RWPE2 (cell line): ENCODE measurements at regions not wholly inside any gene's neighbourhood (a gene's known extent, or its start where the extent isn't known, plus 50 kb on each side); places are given as distances from the start of the nearest gene placed in this dataset.

ENCODE experiments used
- ATAC-seq: fragments of 200-7000 bp; cut with Tn5 transposase; 3 replicates; pipeline ENCODE4 v1.9.1; 2021; ENCODE audit warnings: low read depth
- DNase-seq: peaks from one replicate; pipeline ENCODE4 v3.0.0-alpha.2; 2020; ENCODE audit warnings: low spot score
- H3K27ac ChIP-seq: fragments of 450-650 bp; 2 replicates; pipeline ENCODE4 v1.5.1; 2017; ENCODE audit warnings: mild to moderate bottlenecking; ENCODE audit not compliant: poor library complexity, severe bottlenecking
- H3K27me3 ChIP-seq: fragments of 250-450 bp; sonication (Bioruptor Pico); 2 replicates; pipeline ENCODE4 v1.5.1; 2021; ENCODE audit warnings: mild to moderate bottlenecking, moderate library complexity; ENCODE audit not compliant: insufficient read depth, poor library complexity, severe bottlenecking
- H3K36me3 ChIP-seq: fragments of 250-450 bp; sonication (Bioruptor Pico); 2 replicates; pipeline ENCODE4 v1.5.1; 2020; ENCODE audit warnings: low read depth, mild to moderate bottlenecking, moderate library complexity
- H3K4me1 ChIP-seq: fragments of 250-450 bp; sonication (Bioruptor Pico); 2 replicates; pipeline ENCODE4 v1.5.1; 2021; ENCODE audit warnings: mild to moderate bottlenecking, moderate library complexity; ENCODE audit not compliant: insufficient read depth, poor library complexity, severe bottlenecking
- H3K4me3 ChIP-seq: fragments of 250-450 bp; sonication (Bioruptor Pico); 2 replicates; pipeline ENCODE4 v1.5.1; 2021; ENCODE audit warnings: mild to moderate bottlenecking, moderate library complexity; ENCODE audit not compliant: severe bottlenecking
- H3K9me3 ChIP-seq: fragments of 250-450 bp; sonication (Bioruptor Pico); 2 replicates; pipeline ENCODE4 v1.5.1; 2021; ENCODE audit warnings: mild to moderate bottlenecking, moderate library complexity; ENCODE audit not compliant: severe bottlenecking
- TF ChIP-seq, protein P1 (sequence below): fragments of 450-650 bp; IDR thresholded peaks from one replicate; pipeline ENCODE4 v1.5.1; 2017; ENCODE audit warnings: mild to moderate bottlenecking, moderate library complexity; ENCODE audit not compliant: poor library complexity, severe bottlenecking

DNA sequence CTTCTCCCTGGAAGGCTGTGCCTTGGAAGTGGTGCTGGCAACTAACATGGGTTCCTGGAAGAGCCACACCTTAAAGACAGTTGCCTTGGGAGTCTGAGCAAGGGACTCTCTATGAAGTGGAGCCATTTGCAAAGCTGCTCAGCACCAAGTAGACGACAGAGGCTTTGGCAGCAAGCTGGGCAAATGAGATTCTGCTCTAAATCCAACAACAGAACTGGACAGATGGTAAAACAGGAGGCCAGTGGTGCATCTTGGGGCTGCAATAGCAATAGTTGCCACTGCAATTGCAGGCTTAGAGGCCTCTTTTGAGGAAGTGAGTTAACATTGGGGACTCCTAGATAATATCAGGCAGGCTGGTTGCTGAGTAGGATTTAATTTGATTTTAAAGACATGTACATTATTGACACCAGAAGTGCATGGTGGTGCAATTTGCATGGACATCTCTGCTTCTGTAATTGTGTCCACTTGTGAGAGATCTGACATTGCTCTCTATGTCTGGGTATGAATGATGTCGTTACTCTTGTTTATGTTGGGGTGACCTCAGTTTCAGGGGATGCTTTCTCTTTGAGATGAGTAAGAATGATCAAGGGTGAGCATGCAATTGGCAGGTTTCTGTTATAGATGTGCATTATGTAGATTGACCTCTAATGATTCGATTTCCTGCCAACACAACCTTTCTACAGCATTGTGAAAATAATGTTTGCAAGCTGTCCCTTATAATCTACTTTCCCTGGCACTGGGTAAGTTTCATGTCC is 568.3 kb upstream of the MEX3C start:
- TF ChIP-seq, protein P1, sequence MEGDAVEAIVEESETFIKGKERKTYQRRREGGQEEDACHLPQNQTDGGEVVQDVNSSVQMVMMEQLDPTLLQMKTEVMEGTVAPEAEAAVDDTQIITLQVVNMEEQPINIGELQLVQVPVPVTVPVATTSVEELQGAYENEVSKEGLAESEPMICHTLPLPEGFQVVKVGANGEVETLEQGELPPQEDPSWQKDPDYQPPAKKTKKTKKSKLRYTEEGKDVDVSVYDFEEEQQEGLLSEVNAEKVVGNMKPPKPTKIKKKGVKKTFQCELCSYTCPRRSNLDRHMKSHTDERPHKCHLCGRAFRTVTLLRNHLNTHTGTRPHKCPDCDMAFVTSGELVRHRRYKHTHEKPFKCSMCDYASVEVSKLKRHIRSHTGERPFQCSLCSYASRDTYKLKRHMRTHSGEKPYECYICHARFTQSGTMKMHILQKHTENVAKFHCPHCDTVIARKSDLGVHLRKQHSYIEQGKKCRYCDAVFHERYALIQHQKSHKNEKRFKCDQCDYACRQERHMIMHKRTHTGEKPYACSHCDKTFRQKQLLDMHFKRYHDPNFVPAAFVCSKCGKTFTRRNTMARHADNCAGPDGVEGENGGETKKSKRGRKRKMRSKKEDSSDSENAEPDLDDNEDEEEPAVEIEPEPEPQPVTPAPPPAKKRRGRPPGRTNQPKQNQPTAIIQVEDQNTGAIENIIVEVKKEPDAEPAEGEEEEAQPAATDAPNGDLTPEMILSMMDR, result no peak
- H3K27me3 ChIP-seq, result no peaks in the 10 kb centered on the region
- no peak overlapping the region for H3K27ac ChIP-seq
- no peaks in the 10 kb centered on the region for H3K36me3 ChIP-seq
- no peak overlapping the region for H3K4me3 ChIP-seq
- no peaks in the 10 kb centered on the region for H3K9me3 ChIP-seq
- DNase-seq, result no peak
- no peaks in the 10 kb centered on the region for H3K4me1 ChIP-seq
- ATAC-seq, result no peak

DNA sequence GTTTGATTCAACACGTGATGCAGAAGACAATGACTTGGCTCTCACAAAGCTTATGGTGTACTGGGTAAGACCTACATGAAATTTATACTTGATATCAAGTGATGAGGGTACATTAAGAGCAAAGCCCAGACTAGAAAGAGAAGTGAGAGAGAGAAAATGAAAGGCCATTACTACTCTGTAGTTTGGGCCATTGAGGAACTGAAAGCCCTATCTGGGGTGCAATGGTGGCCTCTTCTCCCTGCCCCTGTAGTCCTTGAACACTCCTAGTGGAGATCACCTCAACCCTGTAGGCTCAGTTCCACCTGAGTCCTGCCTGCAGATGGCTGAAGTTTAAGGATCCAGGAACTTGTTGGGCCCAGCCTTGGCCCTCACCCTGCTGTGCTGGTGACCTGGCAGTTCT is 569.8 kb upstream of the MEX3C start:
- DNase-seq (no peak), ATAC-seq (no peak)
- H3K36me3 ChIP-seq, result no peaks in the 10 kb centered on the region
- no peaks in the 10 kb centered on the region for H3K27me3 ChIP-seq
- no peaks in the 10 kb centered on the region for H3K9me3 ChIP-seq
- H3K4me1 ChIP-seq, result no peaks in the 10 kb centered on the region
- no peak overlapping the region for H3K4me3 ChIP-seq
- TF ChIP-seq, protein P1, result no peak
- no peak overlapping the region for H3K27ac ChIP-seq

DNA sequence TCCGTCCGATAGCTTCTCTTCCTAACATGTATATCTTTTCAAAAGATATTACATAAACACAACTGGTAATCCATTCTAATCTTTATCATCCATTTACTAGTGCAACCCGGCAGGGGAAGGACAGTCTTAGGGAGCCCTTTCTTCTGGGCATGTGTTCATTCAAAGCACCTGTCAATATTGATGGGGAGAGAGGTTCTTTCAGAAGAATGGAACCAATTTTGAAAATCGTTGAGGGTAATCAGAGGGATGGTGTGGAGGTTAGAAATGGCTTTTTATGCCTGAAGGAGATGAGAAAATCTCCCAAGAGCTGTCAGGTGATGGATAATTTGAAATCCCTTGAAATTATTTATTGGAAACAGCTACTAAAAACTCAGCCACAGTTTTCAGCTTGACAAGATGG is 561.9 kb upstream of the DCC start:
- H3K36me3 ChIP-seq, result no peaks in the 10 kb centered on the region
- DNase-seq (no peak), ATAC-seq (no peak)
- H3K4me3 ChIP-seq, result no peak overlapping the region
- TF ChIP-seq, protein P1, result no peak
- no peaks in the 10 kb centered on the region for H3K9me3 ChIP-seq
- H3K4me1 ChIP-seq, result no peaks in the 10 kb centered on the region
- H3K27me3 ChIP-seq, result no peaks in the 10 kb centered on the region
- H3K27ac ChIP-seq, result no peak overlapping the region

DNA sequence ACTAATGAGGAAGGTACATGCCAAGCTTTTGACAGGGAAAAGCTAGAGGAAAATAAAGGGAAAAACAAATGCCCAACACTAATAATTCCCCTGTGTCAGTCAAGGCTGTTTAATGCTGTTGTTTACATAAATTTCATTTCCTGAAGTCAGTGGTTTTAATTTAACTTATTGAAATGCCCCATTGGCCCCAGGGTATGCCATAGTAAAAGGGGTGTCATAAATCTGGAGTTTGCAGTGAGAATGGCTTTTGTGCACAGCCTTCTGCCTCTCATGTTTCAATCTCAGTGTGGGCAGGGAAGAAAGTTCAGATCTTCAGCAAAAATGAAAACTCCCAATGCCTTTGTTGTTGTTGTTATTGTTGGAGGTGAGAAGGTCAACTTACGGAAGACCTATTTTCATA is 550.1 kb upstream of the DCC start:
- Histone ChIP-seq H3K4me3 (no peak overlapping the region), H3K27ac (no peak overlapping the region), H3K9me3 (no peaks in the 10 kb centered on the region), H3K27me3 (peaks cover 8% of the 10 kb centered on the region), H3K36me3 (no peaks in the 10 kb centered on the region), H3K4me1 (no peaks in the 10 kb centered on the region)
- TF ChIP-seq, protein P1, result no peak
- ATAC-seq (no peak), DNase-seq (no peak)

DNA sequence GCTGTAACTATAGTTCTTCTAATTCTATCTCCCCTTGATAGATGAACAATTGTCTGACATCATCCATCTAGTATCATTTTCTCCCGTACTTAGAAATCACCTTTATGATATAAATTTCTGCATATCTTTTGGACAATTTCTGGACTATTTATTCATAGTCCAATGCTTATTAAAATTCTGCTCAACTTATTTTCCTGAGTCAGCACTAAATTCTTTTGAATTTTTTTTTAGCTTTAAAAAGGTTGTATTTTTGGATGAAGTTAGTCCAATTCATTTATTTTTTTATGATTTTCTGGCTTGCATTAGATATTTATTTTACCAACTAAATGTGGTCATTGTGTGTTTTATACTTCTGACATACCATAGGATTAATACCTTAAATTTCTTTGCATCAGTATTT is 538.5 kb upstream of the DCC start:
- no peaks in the 10 kb centered on the region for H3K4me1 ChIP-seq
- no peaks in the 10 kb centered on the region for H3K36me3 ChIP-seq
- H3K4me3 ChIP-seq, result no peak overlapping the region
- no peak overlapping the region for H3K27ac ChIP-seq
- TF ChIP-seq, protein P1, result no peak
- no peak for DNase-seq
- H3K27me3 ChIP-seq, result no peaks in the 10 kb centered on the region
- ATAC-seq, result no peak
- H3K9me3 ChIP-seq, result no peaks in the 10 kb centered on the region
